Lower leg skin (tissue), 3 donors: ENCODE measurements at regions not wholly inside any gene's neighbourhood (a gene's known extent, or its start where the extent isn't known, plus 50 kb on each side); places are given as distances from the start of the nearest gene placed in this dataset.

Experiments used
- CTCF ChIP-seq, 3 donors: fragments of 450-650 bp; IDR thresholded peaks; one replicate each; pipeline ENCODE4 v1.5.1; 2016; ENCODE audit warnings: antibody characterized with exemption in 3 of 3, mild to moderate bottlenecking in 3 of 3, moderate library complexity in 2 of 3
- POLR2A ChIP-seq, 2 donors: fragments of 450-650 bp; IDR thresholded peaks; one replicate each; pipeline ENCODE4 v1.6.1; 2016 to 2017; ENCODE audit warnings: antibody characterized with exemption in 2 of 2, mild to moderate bottlenecking in 1 of 2, moderate library complexity in 1 of 2

- no peak for TF ChIP-seq CTCF (IDR thresholded peaks at IDR 0.05)
- TF ChIP-seq POLR2A (IDR thresholded peaks at IDR 0.05) = no peak
Observed at GRCh38 chr12:87280356-87280755, 748.8 kb downstream of the C12orf50 start.
